H1 (cell line): ENCODE measurements at regions not wholly inside any gene's neighbourhood (a gene's known extent, or its start where the extent isn't known, plus 50 kb on each side); places are given as distances from the start of the nearest gene placed in this dataset.

Source experiments
- EP300 ChIP-seq, 2 experiments: IDR thresholded peaks; 1 replicate in 1 of 2; 2 replicates in 1 of 2; pipeline ENCODE4 v1.6.1; 2011 to 2012; ENCODE audit warnings: low read depth in 2 of 2, low read length in 2 of 2, mild to moderate bottlenecking in 2 of 2, borderline replicate concordance in 1 of 2, inconsistent platforms in 1 of 2, moderate library complexity in 1 of 2
- MAFK ChIP-seq: IDR thresholded peaks from 2 replicates; pipeline ENCODE4 v1.6.1; 2012; ENCODE audit warnings: low read depth, mild to moderate bottlenecking, improper control_type of control experiment, low read length
- POLR2A ChIP-seq, 2 experiments: IDR thresholded peaks; 1 replicate in 1 of 2; 2 replicates in 1 of 2; pipeline ENCODE4 v1.6.1; 2011; ENCODE audit warnings: low read depth in 2 of 2, low read length in 2 of 2, mild to moderate bottlenecking in 2 of 2; ENCODE audit errors: control extremely low read depth in 1 of 2
- POU5F1 ChIP-seq: IDR thresholded peaks from 2 replicates; pipeline ENCODE4 v1.6.1; 2011; ENCODE audit warnings: low read depth, mild to moderate bottlenecking, low read length, moderate library complexity
- YY1 ChIP-seq: IDR thresholded peaks from 2 replicates; pipeline ENCODE4 v1.6.1; 2011; ENCODE audit warnings: low read depth, mild to moderate bottlenecking, low read length
- TF ChIP-seq, protein P1 (sequence below), 3 experiments: IDR thresholded peaks; 1 replicate in 2 of 3; 2 replicates in 1 of 3; pipeline versions ENCODE4 v1.5.1 to v1.6.1; 2011; ENCODE audit warnings: low read length in 3 of 3, mild to moderate bottlenecking in 3 of 3, inconsistent platforms in 2 of 3, low read depth in 1 of 3, moderate library complexity in 1 of 3; ENCODE audit not compliant: insufficient read depth in 1 of 3; ENCODE audit errors: control extremely low read depth in 1 of 3
- TF ChIP-seq, protein P2 (sequence below): IDR thresholded peaks from 2 replicates; pipeline ENCODE4 v1.6.1; 2012; ENCODE audit warnings: inconsistent platforms

DNA sequence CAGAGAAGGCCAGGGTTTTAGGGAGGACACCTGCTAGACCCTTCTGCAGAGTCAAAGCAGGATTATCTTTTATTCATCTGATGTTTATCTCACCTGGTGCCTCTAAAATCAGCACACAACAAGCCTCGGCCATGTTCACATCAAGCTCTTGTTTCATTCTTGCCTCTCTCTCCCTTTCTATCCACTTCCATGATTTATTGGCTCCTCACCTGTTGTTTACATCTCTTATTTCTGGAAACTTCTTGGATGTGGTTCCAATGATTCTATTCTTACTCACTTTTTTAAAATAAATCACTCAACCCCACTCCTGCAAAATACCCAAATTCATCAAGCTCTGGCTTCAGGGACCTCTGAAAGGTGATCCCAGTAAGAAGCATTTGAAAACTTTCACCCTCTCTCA lies 407.0 kb upstream of the KLF4 start:
- TF ChIP-seq YY1 (no peak), MAFK (no peak), POU5F1 (no peak), POLR2A (IDR thresholded peaks at IDR 0.05; ENCODE audit: control extremely low read depth in 1 of 2, low read depth in 2 of 2, low read length in 2 of 2) (no peak), EP300 (IDR thresholded peaks at IDR 0.05; ENCODE audit: borderline replicate concordance in 1 of 2, low read depth in 2 of 2, low read length in 2 of 2) (no peak)
- TF ChIP-seq, protein P1, sequence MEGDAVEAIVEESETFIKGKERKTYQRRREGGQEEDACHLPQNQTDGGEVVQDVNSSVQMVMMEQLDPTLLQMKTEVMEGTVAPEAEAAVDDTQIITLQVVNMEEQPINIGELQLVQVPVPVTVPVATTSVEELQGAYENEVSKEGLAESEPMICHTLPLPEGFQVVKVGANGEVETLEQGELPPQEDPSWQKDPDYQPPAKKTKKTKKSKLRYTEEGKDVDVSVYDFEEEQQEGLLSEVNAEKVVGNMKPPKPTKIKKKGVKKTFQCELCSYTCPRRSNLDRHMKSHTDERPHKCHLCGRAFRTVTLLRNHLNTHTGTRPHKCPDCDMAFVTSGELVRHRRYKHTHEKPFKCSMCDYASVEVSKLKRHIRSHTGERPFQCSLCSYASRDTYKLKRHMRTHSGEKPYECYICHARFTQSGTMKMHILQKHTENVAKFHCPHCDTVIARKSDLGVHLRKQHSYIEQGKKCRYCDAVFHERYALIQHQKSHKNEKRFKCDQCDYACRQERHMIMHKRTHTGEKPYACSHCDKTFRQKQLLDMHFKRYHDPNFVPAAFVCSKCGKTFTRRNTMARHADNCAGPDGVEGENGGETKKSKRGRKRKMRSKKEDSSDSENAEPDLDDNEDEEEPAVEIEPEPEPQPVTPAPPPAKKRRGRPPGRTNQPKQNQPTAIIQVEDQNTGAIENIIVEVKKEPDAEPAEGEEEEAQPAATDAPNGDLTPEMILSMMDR (IDR thresholded peaks at IDR 0.05; ENCODE audit: control extremely low read depth in 1 of 3, insufficient read depth in 1 of 3, low read depth in 1 of 3, low read length in 3 of 3): no peak
- TF ChIP-seq, protein P2, sequence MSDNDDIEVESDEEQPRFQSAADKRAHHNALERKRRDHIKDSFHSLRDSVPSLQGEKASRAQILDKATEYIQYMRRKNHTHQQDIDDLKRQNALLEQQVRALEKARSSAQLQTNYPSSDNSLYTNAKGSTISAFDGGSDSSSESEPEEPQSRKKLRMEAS: no peak
